IgD-negative memory B cell (primary cell): ENCODE measurements at regions not wholly inside any gene's neighbourhood (a gene's known extent, or its start where the extent isn't known, plus 50 kb on each side); places are given as distances from the start of the nearest gene placed in this dataset.

Experiments
- H3K27ac Mint-ChIP-seq, 3 donors: one replicate each; pipeline ENCODE4 v1.8.0; 2020 to 2022; ENCODE audit warnings: mild to moderate bottlenecking in 3 of 3, mixed read lengths in 3 of 3, moderate library complexity in 1 of 3
- H3K27me3 Mint-ChIP-seq: one replicate; pipeline ENCODE4 v1.8.0; 2021; ENCODE audit warnings: mixed read lengths
- H3K36me3 Mint-ChIP-seq: one replicate; pipeline ENCODE4 v1.8.0; 2020; ENCODE audit warnings: mild to moderate bottlenecking, mixed read lengths
- H3K4me1 Mint-ChIP-seq, 3 donors: one replicate each; pipeline ENCODE4 v1.8.0; 2020 to 2022; ENCODE audit warnings: mixed read lengths in 3 of 3, mild to moderate bottlenecking in 1 of 3
- H3K4me3 Mint-ChIP-seq, 4 donors: one replicate each; pipeline ENCODE4 v1.8.0; 2020 to 2022; ENCODE audit warnings: mild to moderate bottlenecking in 4 of 4, mixed read lengths in 4 of 4, moderate library complexity in 3 of 4
- H3K9me3 Mint-ChIP-seq, 3 donors: one replicate each; pipeline ENCODE4 v1.8.0; 2020 to 2021; ENCODE audit warnings: mixed read lengths in 3 of 3, mild to moderate bottlenecking in 1 of 3

- H3K4me3 Mint-ChIP-seq: no peak overlapping the region
- H3K27ac Mint-ChIP-seq: no peak overlapping the region
- H3K27me3 Mint-ChIP-seq: no peaks in the 10 kb centered on the region
- peaks cover 2% of the 10 kb centered on the region for H3K36me3 Mint-ChIP-seq
- no peaks in the 10 kb centered on the region for H3K4me1 Mint-ChIP-seq
- H3K9me3 Mint-ChIP-seq: peaks cover 0 to 2% (median 0%) of the 10 kb centered on the region in 3 donors
These were observed 73.2 kb upstream of the NETO1 start for GRCh38 chr18:72940986-72941385.

GRCh38 chr18:72940509-72940908 is 72.7 kb upstream of the NETO1 start:
- no peak overlapping the region for H3K4me3 Mint-ChIP-seq
- peaks cover under 1% of the 10 kb centered on the region for H3K36me3 Mint-ChIP-seq

GRCh38 chr18:72935744-72936143 is 68.0 kb upstream of the NETO1 start:
- Mint-ChIP-seq H3K4me1 (no peaks in the 10 kb centered on the region), H3K9me3 (no peaks in the 10 kb centered on the region), H3K36me3 (no peaks in the 10 kb centered on the region), H3K27ac (no peak overlapping the region), H3K27me3 (no peaks in the 10 kb centered on the region), H3K4me3 (no peak overlapping the region)

More at GRCh38 chr18:72940509-72940908, 72.7 kb upstream of the NETO1 start:
- H3K27ac Mint-ChIP-seq: no peak overlapping the region
- H3K4me1 Mint-ChIP-seq: no peaks in the 10 kb centered on the region
- no peaks in the 10 kb centered on the region for H3K9me3 Mint-ChIP-seq
- H3K27me3 Mint-ChIP-seq: no peaks in the 10 kb centered on the region

GRCh38 chr18:72922895-72923294 is 55.1 kb upstream of the NETO1 start:
- Mint-ChIP-seq H3K4me1 (peaks cover 0 to 6% (median 2%) of the 10 kb centered on the region in 3 donors), H3K27me3 (no peaks in the 10 kb centered on the region), H3K4me3 (no peak overlapping the region), H3K36me3 (no peaks in the 10 kb centered on the region), H3K27ac (peak overlapping the region in 1 of 3 donors; percentile 61), H3K9me3 (peaks cover 3 to 25% (median 5%) of the 10 kb centered on the region in 3 donors)
